MM.1S (cell line): ENCODE measurements at regions not wholly inside any gene's neighbourhood (a gene's known extent, or its start where the extent isn't known, plus 50 kb on each side); places are given as distances from the start of the nearest gene placed in this dataset.

Experiments
- DNase-seq: peaks from one replicate; pipeline ENCODE4 v3.0.0-alpha.2; 2015
- H2AFZ ChIP-seq: fragments of 300-600 bp; sonication (generic); 2 replicates; pipeline ENCODE4 v1.6.0; 2016; ENCODE audit warnings: antibody characterized with exemption, low read length
- H3F3A ChIP-seq: fragments of 300-600 bp; sonication (generic); 2 replicates; pipeline ENCODE4 v1.6.1; 2016; ENCODE audit warnings: mild to moderate bottlenecking, antibody characterized with exemption, low read length, moderate library complexity, mixed read lengths; ENCODE audit not compliant: insufficient read depth
- H3K27ac ChIP-seq: fragments of 300-600 bp; sonication (generic); 2 replicates; pipeline ENCODE4 v1.5.1; 2016; ENCODE audit warnings: mild to moderate bottlenecking, low read length
- H3K27me3 ChIP-seq: fragments of 300-600 bp; sonication (generic); replicated peaks from 2 replicates; pipeline ENCODE4 v1.6.0; 2016; ENCODE audit warnings: low read length; ENCODE audit not compliant: insufficient read depth
- H3K36me3 ChIP-seq: fragments of 300-600 bp; sonication (generic); replicated peaks from 2 replicates; pipeline ENCODE4 v1.6.1; 2016; ENCODE audit warnings: mild to moderate bottlenecking, low read length, mixed read lengths; ENCODE audit not compliant: insufficient read depth
- H3K4me1 ChIP-seq: fragments of 300-600 bp; sonication (generic); 2 replicates; pipeline ENCODE4 v1.6.1; 2016; ENCODE audit warnings: low read length, mixed read lengths
- H3K4me2 ChIP-seq: fragments of 300-600 bp; sonication (generic); 2 replicates; pipeline ENCODE4 v1.6.0; 2016; ENCODE audit warnings: low read depth, low read length
- H3K4me3 ChIP-seq: fragments of 300-600 bp; sonication (generic); 2 replicates; pipeline ENCODE4 v1.5.1; 2016; ENCODE audit warnings: low read length, mixed read lengths
- H3K79me2 ChIP-seq: fragments of 300-600 bp; sonication (generic); 2 replicates; pipeline ENCODE4 v1.6.1; 2016; ENCODE audit warnings: mixed run types, low read length, mixed read lengths
- H3K9ac ChIP-seq: fragments of 300-600 bp; sonication (generic); 2 replicates; pipeline ENCODE4 v1.6.1; 2016; ENCODE audit warnings: low read length, mixed read lengths
- H3K9me2 ChIP-seq: fragments of 300-600 bp; sonication (generic); replicated peaks from 2 replicates; pipeline ENCODE4 v1.6.1; 2016; ENCODE audit warnings: mild to moderate bottlenecking, low read length, mixed read lengths; ENCODE audit not compliant: insufficient read depth
- H3K9me3 ChIP-seq: fragments of 300-600 bp; sonication (generic); replicated peaks from 2 replicates; pipeline ENCODE4 v1.6.1; 2016; ENCODE audit warnings: mild to moderate bottlenecking, low read length, mixed read lengths; ENCODE audit not compliant: insufficient read depth
- H4K20me1 ChIP-seq: fragments of 300-600 bp; sonication (generic); 2 replicates; pipeline ENCODE4 v1.6.1; 2016; ENCODE audit warnings: mild to moderate bottlenecking, low read length, moderate library complexity, mixed read lengths; ENCODE audit not compliant: insufficient read depth
- CTCF ChIP-seq: fragments of 300-600 bp; sonication (generic); IDR thresholded peaks from 2 replicates; pipeline ENCODE4 v1.5.1; 2016; ENCODE audit warnings: antibody characterized with exemption, low read length, mixed read lengths
- EZH2 ChIP-seq: fragments of 300-600 bp; sonication (generic); optimal IDR thresholded peaks from 2 replicates; pipeline ENCODE3; 2017; ENCODE audit warnings: low read depth, mild to moderate bottlenecking, antibody characterized with exemption, low read length, mixed read lengths
- EZH2phosphoT487 ChIP-seq: fragments of 300-600 bp; sonication (generic); IDR thresholded peaks from 2 replicates; pipeline ENCODE4 v1.6.1; 2018; ENCODE audit warnings: antibody characterized with exemption, low read length

GRCh38 chr1:5650283-5651026, 341.8 kb downstream of the NPHP4 start:
- H4K20me1 ChIP-seq, result no peaks in the 10 kb centered on the region
- H3K27me3 ChIP-seq, result peaks cover 80% of the 10 kb centered on the region
- no peak overlapping the region for H3K4me2 ChIP-seq
- H3K4me3 ChIP-seq, result no peak overlapping the region
- no peaks in the 10 kb centered on the region for H3K36me3 ChIP-seq
- no peak overlapping the region for H2AFZ ChIP-seq
- no peaks in the 10 kb centered on the region for H3K79me2 ChIP-seq
- no peaks in the 10 kb centered on the region for H3F3A ChIP-seq
- no peak for DNase-seq
- no peaks in the 10 kb centered on the region for H3K4me1 ChIP-seq
- no peaks in the 10 kb centered on the region for H3K9me3 ChIP-seq
- H3K9ac ChIP-seq, result no peak overlapping the region
- H3K9me2 ChIP-seq, result no peaks in the 10 kb centered on the region
- H3K27ac ChIP-seq, result no peak overlapping the region
- TF ChIP-seq EZH2phosphoT487 (no peak), EZH2 (no peak), CTCF (no peak)

GRCh38 chr1:5649795-5650194, 342.4 kb downstream of the NPHP4 start:
- Histone ChIP-seq H3K4me2 (no peak overlapping the region), H3K9me2 (no peaks in the 10 kb centered on the region), H3K79me2 (no peaks in the 10 kb centered on the region), H4K20me1 (no peaks in the 10 kb centered on the region), H3F3A (no peaks in the 10 kb centered on the region), H3K4me3 (no peak overlapping the region), H3K27me3 (peaks cover 86% of the 10 kb centered on the region), H2AFZ (no peak overlapping the region), H3K9me3 (no peaks in the 10 kb centered on the region), H3K4me1 (no peaks in the 10 kb centered on the region), H3K9ac (no peak overlapping the region), H3K36me3 (no peaks in the 10 kb centered on the region), H3K27ac (no peak overlapping the region)
- no peak for TF ChIP-seq CTCF
- TF ChIP-seq EZH2, result no peak
- no peak for TF ChIP-seq EZH2phosphoT487
- no peak for DNase-seq

GRCh38 chr1:5649166-5649551, 343.1 kb downstream of the NPHP4 start:
- Histone ChIP-seq H3K4me2 (no peak overlapping the region), H3K27ac (no peak overlapping the region)

More at GRCh38 chr1:5649166-5649551, 343.1 kb downstream of the NPHP4 start:
- Histone ChIP-seq H3K36me3 (no peaks in the 10 kb centered on the region), H4K20me1 (no peaks in the 10 kb centered on the region), H3K9me3 (no peaks in the 10 kb centered on the region), H3K27me3 (peaks cover 93% of the 10 kb centered on the region), H3F3A (no peaks in the 10 kb centered on the region), H3K79me2 (no peaks in the 10 kb centered on the region), H3K9me2 (no peaks in the 10 kb centered on the region), H3K4me1 (no peaks in the 10 kb centered on the region), H3K9ac (no peak overlapping the region), H2AFZ (no peak overlapping the region), H3K4me3 (no peak overlapping the region)
- no peak for DNase-seq
- TF ChIP-seq EZH2, result no peak
- no peak for TF ChIP-seq EZH2phosphoT487
- no peak for TF ChIP-seq CTCF
